ENCODE measurements at regions not wholly inside any gene's neighbourhood (a gene's known extent, or its start where the extent isn't known, plus 50 kb on each side); places are given as distances from the start of the nearest gene placed in this dataset.

DNA sequence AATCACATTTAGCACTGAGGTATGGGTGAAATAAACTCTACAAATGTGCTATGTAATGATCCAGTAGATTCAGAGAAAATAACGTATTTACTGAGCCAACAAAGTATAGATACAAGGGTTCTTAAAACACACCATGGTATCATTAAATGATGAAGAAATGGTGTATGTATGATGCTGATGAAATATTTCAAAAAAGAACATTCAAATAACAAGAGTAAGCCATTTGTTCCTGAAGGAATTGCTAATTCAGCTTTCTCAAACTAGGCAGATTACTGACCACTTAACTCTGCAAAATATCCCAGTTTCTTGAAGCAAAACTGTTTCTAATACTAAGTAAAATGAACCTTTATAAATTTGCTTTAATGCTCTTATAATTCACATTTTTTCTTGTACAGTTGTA lies 97.6 kb upstream of the IFNE start:
- TF ChIP-seq RAD21 (IDR thresholded peaks at IDR 0.05) (no peak), YY1 (IDR thresholded peaks at IDR 0.05) (no peak), HNF4A (conservative IDR thresholded peaks at IDR 0.05) (no peak), TAF1 (conservative IDR thresholded peaks at IDR 0.05) (no peak), GABPA (IDR thresholded peaks at IDR 0.05 in 1 of 2, conservative IDR thresholded peaks at IDR 0.05 in 1 of 2) (no peak)
- TF ChIP-seq, protein P1, sequence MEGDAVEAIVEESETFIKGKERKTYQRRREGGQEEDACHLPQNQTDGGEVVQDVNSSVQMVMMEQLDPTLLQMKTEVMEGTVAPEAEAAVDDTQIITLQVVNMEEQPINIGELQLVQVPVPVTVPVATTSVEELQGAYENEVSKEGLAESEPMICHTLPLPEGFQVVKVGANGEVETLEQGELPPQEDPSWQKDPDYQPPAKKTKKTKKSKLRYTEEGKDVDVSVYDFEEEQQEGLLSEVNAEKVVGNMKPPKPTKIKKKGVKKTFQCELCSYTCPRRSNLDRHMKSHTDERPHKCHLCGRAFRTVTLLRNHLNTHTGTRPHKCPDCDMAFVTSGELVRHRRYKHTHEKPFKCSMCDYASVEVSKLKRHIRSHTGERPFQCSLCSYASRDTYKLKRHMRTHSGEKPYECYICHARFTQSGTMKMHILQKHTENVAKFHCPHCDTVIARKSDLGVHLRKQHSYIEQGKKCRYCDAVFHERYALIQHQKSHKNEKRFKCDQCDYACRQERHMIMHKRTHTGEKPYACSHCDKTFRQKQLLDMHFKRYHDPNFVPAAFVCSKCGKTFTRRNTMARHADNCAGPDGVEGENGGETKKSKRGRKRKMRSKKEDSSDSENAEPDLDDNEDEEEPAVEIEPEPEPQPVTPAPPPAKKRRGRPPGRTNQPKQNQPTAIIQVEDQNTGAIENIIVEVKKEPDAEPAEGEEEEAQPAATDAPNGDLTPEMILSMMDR (IDR thresholded peaks at IDR 0.05; ENCODE audit: low read depth, low read length, missing input control), result no peak
- TF ChIP-seq, protein P2, sequence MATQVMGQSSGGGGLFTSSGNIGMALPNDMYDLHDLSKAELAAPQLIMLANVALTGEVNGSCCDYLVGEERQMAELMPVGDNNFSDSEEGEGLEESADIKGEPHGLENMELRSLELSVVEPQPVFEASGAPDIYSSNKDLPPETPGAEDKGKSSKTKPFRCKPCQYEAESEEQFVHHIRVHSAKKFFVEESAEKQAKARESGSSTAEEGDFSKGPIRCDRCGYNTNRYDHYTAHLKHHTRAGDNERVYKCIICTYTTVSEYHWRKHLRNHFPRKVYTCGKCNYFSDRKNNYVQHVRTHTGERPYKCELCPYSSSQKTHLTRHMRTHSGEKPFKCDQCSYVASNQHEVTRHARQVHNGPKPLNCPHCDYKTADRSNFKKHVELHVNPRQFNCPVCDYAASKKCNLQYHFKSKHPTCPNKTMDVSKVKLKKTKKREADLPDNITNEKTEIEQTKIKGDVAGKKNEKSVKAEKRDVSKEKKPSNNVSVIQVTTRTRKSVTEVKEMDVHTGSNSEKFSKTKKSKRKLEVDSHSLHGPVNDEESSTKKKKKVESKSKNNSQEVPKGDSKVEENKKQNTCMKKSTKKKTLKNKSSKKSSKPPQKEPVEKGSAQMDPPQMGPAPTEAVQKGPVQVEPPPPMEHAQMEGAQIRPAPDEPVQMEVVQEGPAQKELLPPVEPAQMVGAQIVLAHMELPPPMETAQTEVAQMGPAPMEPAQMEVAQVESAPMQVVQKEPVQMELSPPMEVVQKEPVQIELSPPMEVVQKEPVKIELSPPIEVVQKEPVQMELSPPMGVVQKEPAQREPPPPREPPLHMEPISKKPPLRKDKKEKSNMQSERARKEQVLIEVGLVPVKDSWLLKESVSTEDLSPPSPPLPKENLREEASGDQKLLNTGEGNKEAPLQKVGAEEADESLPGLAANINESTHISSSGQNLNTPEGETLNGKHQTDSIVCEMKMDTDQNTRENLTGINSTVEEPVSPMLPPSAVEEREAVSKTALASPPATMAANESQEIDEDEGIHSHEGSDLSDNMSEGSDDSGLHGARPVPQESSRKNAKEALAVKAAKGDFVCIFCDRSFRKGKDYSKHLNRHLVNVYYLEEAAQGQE (IDR thresholded peaks at IDR 0.05), result no peak
- Histone ChIP-seq H3K4me1 (ENCODE audit: control insufficient read depth in 4 of 4, insufficient read depth in 4 of 4, low read length in 3 of 4) (no peaks in the 10 kb centered on the region), H3K27me3 (ENCODE audit: control insufficient read depth in 4 of 4, insufficient read depth in 4 of 4, low read length in 3 of 4) (peaks cover 0 to 2% (median 0%) of the 10 kb centered on the region in 4 donors), H3K4me3 (ENCODE audit: low read depth in 1 of 3, low read length in 3 of 3) (no peak overlapping the region), H3K36me3 (ENCODE audit: control insufficient read depth in 4 of 4, insufficient read depth in 3 of 4, low read depth in 1 of 4, low read length in 3 of 4) (no peaks in the 10 kb centered on the region), H3K9ac (ENCODE audit: low read depth in 1 of 2, low read length in 2 of 2) (no peak overlapping the region), H3K9me3 (ENCODE audit: control insufficient read depth in 4 of 4, low read length in 3 of 4) (no peaks in the 10 kb centered on the region), H3K27ac (ENCODE audit: low read depth in 1 of 2, low read length in 2 of 2) (no peak overlapping the region)
- WGBS, result 64% methylated on average over 1 of the region's 1 CpG
- no peak for DNase-seq (ENCODE audit: low spot score)

DNA sequence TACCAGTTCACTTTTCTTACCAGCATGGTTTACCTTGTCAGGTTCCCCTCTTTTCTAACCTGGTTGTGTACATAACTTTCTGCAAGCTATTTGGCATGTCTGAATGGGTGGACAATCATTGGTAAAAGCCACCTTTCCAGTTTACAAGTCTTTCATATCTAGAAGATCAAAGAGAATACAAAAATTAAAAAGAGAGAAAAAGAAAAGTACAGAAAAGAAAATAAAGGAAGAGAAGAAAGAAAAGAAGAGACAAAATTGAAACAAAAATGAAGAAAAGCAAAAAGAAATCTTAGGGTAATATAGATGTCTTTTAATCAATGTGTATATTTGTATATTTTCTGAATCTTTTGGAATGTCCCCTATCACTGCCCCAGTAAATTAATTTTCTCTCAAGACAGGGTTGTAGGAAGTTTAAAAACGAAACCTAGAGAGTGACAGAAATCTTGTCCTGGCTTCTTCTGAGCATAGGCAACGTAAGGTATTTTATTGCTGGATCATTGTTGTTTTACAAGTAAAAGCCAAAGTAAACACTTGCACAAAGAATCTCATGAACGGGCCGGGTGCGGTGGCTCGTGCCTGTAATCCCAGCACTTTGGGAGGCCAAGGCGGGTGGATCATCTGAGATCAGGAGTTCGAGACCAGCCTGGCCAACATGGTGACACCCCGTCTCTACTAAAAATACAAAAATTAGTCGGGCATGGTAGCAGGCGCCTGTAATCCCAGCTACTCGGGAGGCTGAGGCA lies 98.7 kb upstream of the IFNE start:
- peaks cover 0 to 2% (median 0%) of the 10 kb centered on the region in 4 donors for H3K27me3 ChIP-seq (ENCODE audit: control insufficient read depth in 4 of 4, insufficient read depth in 4 of 4, low read length in 3 of 4)
- no peaks in the 10 kb centered on the region for H3K4me1 ChIP-seq (ENCODE audit: control insufficient read depth in 4 of 4, insufficient read depth in 4 of 4, low read length in 3 of 4)
- H3K36me3 ChIP-seq (ENCODE audit: control insufficient read depth in 4 of 4, insufficient read depth in 3 of 4, low read depth in 1 of 4, low read length in 3 of 4), result no peaks in the 10 kb centered on the region
- WGBS, result 69% methylated on average over 12 of the region's 12 CpGs
- H3K27ac ChIP-seq (ENCODE audit: low read depth in 1 of 2, low read length in 2 of 2), result no peak overlapping the region
- DNase-seq (ENCODE audit: low spot score), result no peak
- H3K4me3 ChIP-seq (ENCODE audit: low read depth in 1 of 3, low read length in 3 of 3), result no peak overlapping the region
- no peak overlapping the region for H3K9ac ChIP-seq (ENCODE audit: low read depth in 1 of 2, low read length in 2 of 2)
- H3K9me3 ChIP-seq (ENCODE audit: control insufficient read depth in 4 of 4, low read length in 3 of 4), result no peaks in the 10 kb centered on the region
- no peak for TF ChIP-seq JUND (IDR thresholded peaks at IDR 0.05)
- TF ChIP-seq, protein P2 (IDR thresholded peaks at IDR 0.05), result no peak
- TF ChIP-seq YY1 (IDR thresholded peaks at IDR 0.05), result no peak
- TF ChIP-seq, protein P3, sequence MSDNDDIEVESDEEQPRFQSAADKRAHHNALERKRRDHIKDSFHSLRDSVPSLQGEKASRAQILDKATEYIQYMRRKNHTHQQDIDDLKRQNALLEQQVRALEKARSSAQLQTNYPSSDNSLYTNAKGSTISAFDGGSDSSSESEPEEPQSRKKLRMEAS (IDR thresholded peaks at IDR 0.05), result no peak
- TF ChIP-seq RXRA (IDR thresholded peaks at IDR 0.05), result no peak
- no peak for TF ChIP-seq TAF1 (conservative IDR thresholded peaks at IDR 0.05)
- TF ChIP-seq FOXA2 (IDR thresholded peaks at IDR 0.05), result no peak
- TF ChIP-seq, protein P1 (IDR thresholded peaks at IDR 0.05; ENCODE audit: low read depth, low read length, missing input control), result no peak
- TF ChIP-seq EGR1 (IDR thresholded peaks at IDR 0.05; ENCODE audit: low read depth in 2 of 2), result no peak
- TF ChIP-seq, protein P4, sequence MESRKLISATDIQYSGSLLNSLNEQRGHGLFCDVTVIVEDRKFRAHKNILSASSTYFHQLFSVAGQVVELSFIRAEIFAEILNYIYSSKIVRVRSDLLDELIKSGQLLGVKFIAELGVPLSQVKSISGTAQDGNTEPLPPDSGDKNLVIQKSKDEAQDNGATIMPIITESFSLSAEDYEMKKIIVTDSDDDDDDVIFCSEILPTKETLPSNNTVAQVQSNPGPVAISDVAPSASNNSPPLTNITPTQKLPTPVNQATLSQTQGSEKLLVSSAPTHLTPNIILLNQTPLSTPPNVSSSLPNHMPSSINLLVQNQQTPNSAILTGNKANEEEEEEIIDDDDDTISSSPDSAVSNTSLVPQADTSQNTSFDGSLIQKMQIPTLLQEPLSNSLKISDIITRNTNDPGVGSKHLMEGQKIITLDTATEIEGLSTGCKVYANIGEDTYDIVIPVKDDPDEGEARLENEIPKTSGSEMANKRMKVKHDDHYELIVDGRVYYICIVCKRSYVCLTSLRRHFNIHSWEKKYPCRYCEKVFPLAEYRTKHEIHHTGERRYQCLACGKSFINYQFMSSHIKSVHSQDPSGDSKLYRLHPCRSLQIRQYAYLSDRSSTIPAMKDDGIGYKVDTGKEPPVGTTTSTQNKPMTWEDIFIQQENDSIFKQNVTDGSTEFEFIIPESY (IDR thresholded peaks at IDR 0.05), result no peak
- no peak for TF ChIP-seq GABPA (IDR thresholded peaks at IDR 0.05 in 1 of 2, conservative IDR thresholded peaks at IDR 0.05 in 1 of 2)
- TF ChIP-seq RAD21 (IDR thresholded peaks at IDR 0.05), result no peak
- TF ChIP-seq, protein P5, sequence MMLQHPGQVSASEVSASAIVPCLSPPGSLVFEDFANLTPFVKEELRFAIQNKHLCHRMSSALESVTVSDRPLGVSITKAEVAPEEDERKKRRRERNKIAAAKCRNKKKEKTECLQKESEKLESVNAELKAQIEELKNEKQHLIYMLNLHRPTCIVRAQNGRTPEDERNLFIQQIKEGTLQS (IDR thresholded peaks at IDR 0.05), result no peak
- TF ChIP-seq HNF4A (conservative IDR thresholded peaks at IDR 0.05), result no peak
- no peak for TF ChIP-seq NR2F2 (IDR thresholded peaks at IDR 0.05)
- no peak for TF ChIP-seq FOXA1 (IDR thresholded peaks at IDR 0.05)
- TF ChIP-seq HNF4G (IDR thresholded peaks at IDR 0.05), result no peak

Data from liver (tissue), 8 donors.